ENCODE measurements at regions not wholly inside any gene's neighbourhood (a gene's known extent, or its start where the extent isn't known, plus 50 kb on each side); places are given as distances from the start of the nearest gene placed in this dataset.

GRCh38 chr4:7135389-7135746, 57.0 kb upstream of the SORCS2 start:
- TF ChIP-seq PHF8 (IDR thresholded peaks at IDR 0.05; ENCODE audit: borderline replicate concordance, low read depth), result no peak
- TF ChIP-seq, protein P1, sequence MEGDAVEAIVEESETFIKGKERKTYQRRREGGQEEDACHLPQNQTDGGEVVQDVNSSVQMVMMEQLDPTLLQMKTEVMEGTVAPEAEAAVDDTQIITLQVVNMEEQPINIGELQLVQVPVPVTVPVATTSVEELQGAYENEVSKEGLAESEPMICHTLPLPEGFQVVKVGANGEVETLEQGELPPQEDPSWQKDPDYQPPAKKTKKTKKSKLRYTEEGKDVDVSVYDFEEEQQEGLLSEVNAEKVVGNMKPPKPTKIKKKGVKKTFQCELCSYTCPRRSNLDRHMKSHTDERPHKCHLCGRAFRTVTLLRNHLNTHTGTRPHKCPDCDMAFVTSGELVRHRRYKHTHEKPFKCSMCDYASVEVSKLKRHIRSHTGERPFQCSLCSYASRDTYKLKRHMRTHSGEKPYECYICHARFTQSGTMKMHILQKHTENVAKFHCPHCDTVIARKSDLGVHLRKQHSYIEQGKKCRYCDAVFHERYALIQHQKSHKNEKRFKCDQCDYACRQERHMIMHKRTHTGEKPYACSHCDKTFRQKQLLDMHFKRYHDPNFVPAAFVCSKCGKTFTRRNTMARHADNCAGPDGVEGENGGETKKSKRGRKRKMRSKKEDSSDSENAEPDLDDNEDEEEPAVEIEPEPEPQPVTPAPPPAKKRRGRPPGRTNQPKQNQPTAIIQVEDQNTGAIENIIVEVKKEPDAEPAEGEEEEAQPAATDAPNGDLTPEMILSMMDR (IDR thresholded peaks at IDR 0.05), result no peak
- no peak for TF ChIP-seq RCOR1 (IDR thresholded peaks at IDR 0.05; ENCODE audit: low read depth, low read length)
- TF ChIP-seq POLR2A (IDR thresholded peaks at IDR 0.05; ENCODE audit: low read length), result no peak
- no peak for TF ChIP-seq HDAC2 (IDR thresholded peaks at IDR 0.05)
- no peak for TF ChIP-seq GATA3 (IDR thresholded peaks at IDR 0.05; ENCODE audit: borderline replicate concordance)
- no peak for TF ChIP-seq REST (IDR thresholded peaks at IDR 0.05)
- no peak for TF ChIP-seq EP300 (IDR thresholded peaks at IDR 0.05)
- TF ChIP-seq ESRRA (IDR thresholded peaks at IDR 0.05; ENCODE audit: borderline replicate concordance, low read length), result no peak
- no peak for TF ChIP-seq CHD2 (IDR thresholded peaks at IDR 0.05; ENCODE audit: low read length, partially characterized antibody)

Data from A549 (cell line).